ENCODE measurements at regions not wholly inside any gene's neighbourhood (a gene's known extent, or its start where the extent isn't known, plus 50 kb on each side); places are given as distances from the start of the nearest gene placed in this dataset.

DNA sequence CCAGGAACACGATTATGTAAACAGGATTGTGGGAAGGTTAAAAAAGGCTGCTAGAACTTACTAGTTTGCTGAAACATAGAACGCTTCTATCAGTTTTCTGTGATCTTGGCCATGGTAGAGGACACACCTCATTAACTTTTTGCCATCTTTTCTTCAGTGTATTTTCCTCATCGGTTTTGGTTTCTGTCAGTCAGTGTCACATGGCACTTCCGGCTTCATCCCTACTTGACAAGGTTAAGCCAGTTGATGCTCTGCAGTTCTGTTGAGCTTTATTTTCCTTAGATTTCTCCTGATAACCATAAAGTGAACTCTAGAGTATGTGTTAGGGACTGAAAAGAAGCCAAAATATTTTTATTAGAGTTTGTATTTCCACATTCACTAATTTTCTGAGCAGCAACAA is 147.5 kb downstream of the NDFIP2 start:
- Histone ChIP-seq H3K27me3 (ENCODE audit: control insufficient read depth, insufficient read depth, low read length) (no peaks in the 10 kb centered on the region), H3K36me3 (ENCODE audit: control insufficient read depth, insufficient read depth, low read length) (no peaks in the 10 kb centered on the region), H3K4me3 (ENCODE audit: low read depth, low read length) (no peak overlapping the region)
- no peak for TF ChIP-seq CTCF (IDR thresholded peaks at IDR 0.05; ENCODE audit: insufficient read depth, low read length, poor library complexity, severe bottlenecking)
- DNase-seq (ENCODE audit: low read depth), result no peak

DNA sequence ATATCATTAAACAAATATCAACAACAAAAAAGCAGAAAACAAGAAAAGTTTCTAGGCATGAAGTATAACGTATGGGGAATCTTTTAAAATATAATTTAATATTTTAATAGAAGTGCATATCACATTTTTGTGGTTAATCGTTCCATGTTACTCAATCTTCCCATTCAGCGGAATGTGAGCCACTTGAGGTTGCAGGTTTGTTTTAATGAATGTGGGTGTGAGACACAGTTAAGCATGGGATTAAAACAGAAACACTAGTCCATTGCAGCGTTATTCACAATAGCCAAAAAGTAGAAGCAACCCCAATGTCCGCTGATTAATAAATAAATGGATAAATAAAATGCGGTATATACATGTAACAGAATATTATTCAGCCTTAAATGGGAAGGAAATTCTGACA is 146.0 kb downstream of the NDFIP2 start:
- DNase-seq (ENCODE audit: low read depth), result no peak
- Histone ChIP-seq H3K4me3 (ENCODE audit: low read depth, low read length) (no peak overlapping the region), H3K36me3 (ENCODE audit: control insufficient read depth, insufficient read depth, low read length) (no peaks in the 10 kb centered on the region), H3K27me3 (ENCODE audit: control insufficient read depth, insufficient read depth, low read length) (no peaks in the 10 kb centered on the region)
- no peak for TF ChIP-seq CTCF (IDR thresholded peaks at IDR 0.05; ENCODE audit: insufficient read depth, low read length, poor library complexity, severe bottlenecking)

DNA sequence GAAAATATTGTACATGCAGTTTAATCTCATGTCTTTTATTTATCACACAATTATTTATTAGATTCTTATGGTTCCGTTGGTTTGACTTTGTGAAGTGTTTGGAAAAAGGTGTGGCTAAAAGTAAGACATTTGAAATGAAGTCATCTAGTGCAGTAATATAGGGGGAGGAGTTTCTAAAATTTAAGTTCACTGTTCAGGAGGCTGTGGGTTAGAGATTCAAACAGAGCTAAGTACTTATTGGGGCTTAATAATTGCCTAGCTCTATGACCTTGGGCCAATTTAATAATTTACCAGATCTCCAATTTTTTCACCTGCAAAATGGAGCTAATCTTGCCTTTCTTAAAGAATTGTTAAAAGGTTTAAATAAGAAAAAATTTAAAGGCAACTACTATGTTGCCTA is 144.6 kb downstream of the NDFIP2 start:
- Histone ChIP-seq H3K36me3 (ENCODE audit: control insufficient read depth, insufficient read depth, low read length) (no peaks in the 10 kb centered on the region), H3K4me3 (ENCODE audit: low read depth, low read length) (no peak overlapping the region), H3K27me3 (ENCODE audit: control insufficient read depth, insufficient read depth, low read length) (no peaks in the 10 kb centered on the region)
- DNase-seq (ENCODE audit: low read depth), result no peak
- no peak for TF ChIP-seq CTCF (IDR thresholded peaks at IDR 0.05; ENCODE audit: insufficient read depth, low read length, poor library complexity, severe bottlenecking)

- DNase-seq (ENCODE audit: low read depth), result no peak
- Histone ChIP-seq H3K36me3 (ENCODE audit: control insufficient read depth, insufficient read depth, low read length) (no peaks in the 10 kb centered on the region), H3K4me3 (ENCODE audit: low read depth, low read length) (no peak overlapping the region), H3K27me3 (ENCODE audit: control insufficient read depth, insufficient read depth, low read length) (no peaks in the 10 kb centered on the region)
- no peak for TF ChIP-seq CTCF (IDR thresholded peaks at IDR 0.05; ENCODE audit: insufficient read depth, low read length, poor library complexity, severe bottlenecking)
These were observed 140.9 kb downstream of the NDFIP2 start for GRCh38 chr13:79621902-79622301.

DNA sequence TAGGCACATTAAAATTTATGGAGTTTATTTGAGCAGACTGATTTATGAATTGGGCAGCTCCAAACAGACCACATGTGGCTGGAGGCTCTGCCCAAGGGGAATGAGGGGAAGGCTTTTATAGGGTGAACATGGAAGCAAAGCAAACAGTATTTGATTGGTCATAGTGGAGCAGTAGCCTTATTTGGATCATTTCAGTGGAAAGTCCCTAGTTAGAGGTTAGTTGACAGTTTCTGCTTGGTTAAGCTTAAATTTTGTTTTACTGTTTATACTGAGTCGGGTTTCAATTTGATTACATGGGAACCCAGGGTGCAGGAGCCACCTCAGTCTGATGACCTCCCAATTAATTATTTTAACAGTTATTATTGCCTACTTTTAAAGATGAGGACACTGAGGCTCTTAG is 140.5 kb downstream of the NDFIP2 start:
- DNase-seq (ENCODE audit: low read depth), result no peak
- H3K36me3 ChIP-seq (ENCODE audit: control insufficient read depth, insufficient read depth, low read length), result no peaks in the 10 kb centered on the region
- no peaks in the 10 kb centered on the region for H3K27me3 ChIP-seq (ENCODE audit: control insufficient read depth, insufficient read depth, low read length)
- no peak for TF ChIP-seq CTCF (IDR thresholded peaks at IDR 0.05; ENCODE audit: insufficient read depth, low read length, poor library complexity, severe bottlenecking)
- no peak overlapping the region for H3K4me3 ChIP-seq (ENCODE audit: low read depth, low read length)

DNA sequence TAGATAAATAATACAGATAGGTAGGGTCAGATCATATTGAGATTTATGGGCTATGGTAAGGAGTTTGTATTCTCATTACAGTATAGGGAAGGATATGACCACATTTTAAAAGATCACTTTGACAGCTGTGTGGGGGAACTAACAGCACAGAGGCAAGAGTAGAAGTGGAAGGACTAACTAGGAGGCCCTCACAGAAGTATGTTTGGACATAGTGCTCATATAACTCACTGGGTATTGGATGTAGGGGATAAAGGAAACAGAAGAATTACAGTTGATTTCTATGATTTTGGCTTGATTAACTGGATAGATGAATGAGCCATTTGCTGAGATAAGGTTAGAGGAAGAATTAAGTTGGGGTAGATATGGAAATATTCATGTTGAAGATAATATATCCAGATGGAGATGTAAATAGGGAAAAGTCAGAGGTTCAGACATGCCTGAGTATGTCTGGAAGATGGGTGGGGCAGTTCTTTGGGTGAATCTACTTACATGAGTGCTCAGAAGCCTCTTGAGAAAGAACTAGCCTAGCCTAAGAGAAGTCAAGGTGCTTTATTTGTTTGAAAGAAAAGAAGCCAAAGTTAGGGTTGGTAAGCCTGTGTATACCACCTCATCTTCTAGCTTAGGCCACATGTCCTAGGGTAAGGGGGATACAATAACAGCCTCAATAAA is 133.4 kb downstream of the NDFIP2 start:
- H3K27me3 ChIP-seq (ENCODE audit: control insufficient read depth, insufficient read depth, low read length), result no peaks in the 10 kb centered on the region
- no peak for DNase-seq (ENCODE audit: low read depth)
- H3K4me3 ChIP-seq (ENCODE audit: low read depth, low read length), result no peak overlapping the region
- no peak for TF ChIP-seq CTCF (IDR thresholded peaks at IDR 0.05; ENCODE audit: insufficient read depth, low read length, poor library complexity, severe bottlenecking)
- H3K36me3 ChIP-seq (ENCODE audit: control insufficient read depth, insufficient read depth, low read length), result no peaks in the 10 kb centered on the region
